Neural crest cell (in vitro differentiated cells): ENCODE measurements at regions not wholly inside any gene's neighbourhood (a gene's known extent, or its start where the extent isn't known, plus 50 kb on each side); places are given as distances from the start of the nearest gene placed in this dataset.

Experiments used
- DNase-seq: peaks from one replicate; pipeline ENCODE4 v3.0.0; 2021; ENCODE audit warnings: low read depth, mixed read lengths, low spot score
- H3K27ac Mint-ChIP-seq: one replicate; pipeline ENCODE4 v1.8.0; 2021; ENCODE audit warnings: mild to moderate bottlenecking, mixed read lengths; ENCODE audit not compliant: unreplicated experiment
- H3K27me3 Mint-ChIP-seq: 2 replicates; pipeline ENCODE4 v1.8.0; 2021; ENCODE audit warnings: low read depth, mild to moderate bottlenecking, mixed read lengths
- H3K36me3 Mint-ChIP-seq: 2 replicates; pipeline ENCODE4 v1.8.0; 2021; ENCODE audit warnings: low read depth, mild to moderate bottlenecking, mixed read lengths
- H3K4me1 Mint-ChIP-seq: 2 replicates; pipeline ENCODE4 v1.8.0; 2021; ENCODE audit warnings: mixed read lengths
- H3K4me3 Mint-ChIP-seq: one replicate; pipeline ENCODE4 v1.8.0; 2021; ENCODE audit warnings: mild to moderate bottlenecking, mixed read lengths
- H3K9me3 Mint-ChIP-seq: 2 replicates; pipeline ENCODE4 v1.8.0; 2021; ENCODE audit warnings: mixed read lengths
- TF ChIP-seq, protein P1 (sequence below): fragments of 200-600 bp; sonication (generic); conservative IDR thresholded peaks from 2 replicates; pipeline ENCODE4 v1.5.0; 2021; ENCODE audit warnings: antibody characterized with exemption, mild to moderate bottlenecking

DNA sequence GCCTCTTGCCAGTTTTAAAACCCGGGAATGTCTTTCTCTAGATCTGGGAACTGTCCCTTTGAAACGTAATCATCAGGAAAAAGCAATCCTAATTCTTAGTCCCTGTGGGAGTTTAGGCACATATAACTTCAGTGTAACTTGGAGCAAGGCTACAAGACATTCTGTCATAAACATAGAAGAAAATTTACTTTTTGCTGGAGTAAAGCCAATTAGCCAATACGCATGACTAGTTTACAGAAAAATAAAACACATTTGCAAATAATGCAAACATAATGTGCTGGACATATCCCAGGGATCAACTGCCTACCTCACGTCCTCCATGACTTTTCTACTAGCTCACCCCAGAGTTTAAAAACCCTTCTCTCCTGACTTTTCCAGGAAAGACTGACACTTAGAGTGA, 970.6 kb downstream of the MRPL39 start:
- Mint-ChIP-seq H3K27ac (no peak overlapping the region), H3K27me3 (no peaks in the 10 kb centered on the region), H3K4me3 (no peak overlapping the region), H3K36me3 (peaks cover 6% of the 10 kb centered on the region), H3K9me3 (peaks cover 23% of the 10 kb centered on the region), H3K4me1 (peaks cover 8% of the 10 kb centered on the region)
- TF ChIP-seq, protein P1, sequence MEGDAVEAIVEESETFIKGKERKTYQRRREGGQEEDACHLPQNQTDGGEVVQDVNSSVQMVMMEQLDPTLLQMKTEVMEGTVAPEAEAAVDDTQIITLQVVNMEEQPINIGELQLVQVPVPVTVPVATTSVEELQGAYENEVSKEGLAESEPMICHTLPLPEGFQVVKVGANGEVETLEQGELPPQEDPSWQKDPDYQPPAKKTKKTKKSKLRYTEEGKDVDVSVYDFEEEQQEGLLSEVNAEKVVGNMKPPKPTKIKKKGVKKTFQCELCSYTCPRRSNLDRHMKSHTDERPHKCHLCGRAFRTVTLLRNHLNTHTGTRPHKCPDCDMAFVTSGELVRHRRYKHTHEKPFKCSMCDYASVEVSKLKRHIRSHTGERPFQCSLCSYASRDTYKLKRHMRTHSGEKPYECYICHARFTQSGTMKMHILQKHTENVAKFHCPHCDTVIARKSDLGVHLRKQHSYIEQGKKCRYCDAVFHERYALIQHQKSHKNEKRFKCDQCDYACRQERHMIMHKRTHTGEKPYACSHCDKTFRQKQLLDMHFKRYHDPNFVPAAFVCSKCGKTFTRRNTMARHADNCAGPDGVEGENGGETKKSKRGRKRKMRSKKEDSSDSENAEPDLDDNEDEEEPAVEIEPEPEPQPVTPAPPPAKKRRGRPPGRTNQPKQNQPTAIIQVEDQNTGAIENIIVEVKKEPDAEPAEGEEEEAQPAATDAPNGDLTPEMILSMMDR: no peak
- DNase-seq: no peak

DNA sequence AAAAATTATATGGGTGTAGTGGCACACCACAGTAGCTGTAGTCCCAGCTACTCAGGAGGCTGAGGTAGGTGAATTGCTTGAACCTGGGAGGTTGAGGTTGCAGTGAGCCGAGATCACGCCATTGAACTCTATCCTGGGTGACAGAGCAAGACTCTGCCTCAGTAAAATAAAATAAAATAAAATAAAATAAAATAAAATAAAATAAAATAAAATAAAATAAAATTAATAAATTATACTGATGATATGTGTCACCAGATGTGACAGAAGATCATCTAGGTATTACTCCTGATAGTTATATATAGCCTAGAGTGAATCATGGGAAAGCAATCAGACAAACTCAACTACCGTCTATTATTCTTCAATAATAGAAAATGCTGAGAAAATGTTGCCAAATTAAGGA, 972.5 kb downstream of the MRPL39 start:
- Mint-ChIP-seq H3K27me3 (no peaks in the 10 kb centered on the region), H3K4me3 (no peak overlapping the region), H3K27ac (no peak overlapping the region), H3K36me3 (peaks cover 4% of the 10 kb centered on the region), H3K9me3 (peaks cover 15% of the 10 kb centered on the region), H3K4me1 (peaks cover 8% of the 10 kb centered on the region)
- no peak for DNase-seq
- TF ChIP-seq, protein P1: no peak

DNA sequence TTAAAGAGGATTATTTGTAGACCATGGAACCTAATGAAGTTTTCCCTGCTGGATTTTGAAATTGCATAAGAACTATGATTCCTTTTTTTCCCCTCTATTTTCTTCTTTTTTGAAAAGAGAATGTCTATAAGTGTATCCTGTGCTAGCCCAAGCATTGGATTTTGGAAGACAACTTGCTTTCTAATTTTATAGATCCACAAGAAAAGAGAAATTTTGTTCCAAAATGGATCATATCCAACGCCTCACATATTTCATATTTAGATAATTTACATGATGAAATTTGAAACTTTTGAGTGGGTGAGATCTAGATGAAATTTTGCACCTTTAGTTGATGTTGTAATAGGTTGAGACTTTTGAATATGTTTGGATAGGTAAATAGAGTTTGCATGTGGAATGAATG, 978.7 kb downstream of the MRPL39 start:
- TF ChIP-seq, protein P1: no peak
- no peak overlapping the region for H3K27ac Mint-ChIP-seq
- H3K9me3 Mint-ChIP-seq: peaks cover 10% of the 10 kb centered on the region
- no peaks in the 10 kb centered on the region for H3K27me3 Mint-ChIP-seq
- no peaks in the 10 kb centered on the region for H3K36me3 Mint-ChIP-seq
- DNase-seq: no peak
- no peak overlapping the region for H3K4me3 Mint-ChIP-seq
- H3K4me1 Mint-ChIP-seq: no peaks in the 10 kb centered on the region

DNA sequence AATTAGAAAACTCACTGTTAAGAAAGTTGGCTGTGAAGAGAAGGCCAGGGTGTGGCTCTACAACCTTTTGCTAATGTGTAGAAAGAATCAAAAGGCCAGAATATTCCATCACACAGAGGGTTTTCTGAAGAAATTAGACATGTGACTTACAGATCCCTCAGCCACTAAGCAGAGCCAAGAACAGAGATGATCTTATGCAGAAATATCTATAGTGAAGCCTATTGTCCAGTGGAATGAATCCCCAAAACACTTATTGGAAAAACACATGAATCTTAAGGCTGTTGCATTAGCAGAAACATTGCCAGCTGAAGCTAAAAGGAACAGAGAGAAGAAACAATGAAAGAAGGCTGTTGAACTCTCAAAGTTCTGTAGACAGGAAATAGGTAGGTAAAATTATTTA, 979.2 kb downstream of the MRPL39 start:
- Mint-ChIP-seq H3K27me3 (no peaks in the 10 kb centered on the region), H3K36me3 (no peaks in the 10 kb centered on the region), H3K27ac (no peak overlapping the region), H3K4me3 (no peak overlapping the region), H3K9me3 (peaks cover 10% of the 10 kb centered on the region), H3K4me1 (no peaks in the 10 kb centered on the region)
- TF ChIP-seq, protein P1: no peak
- DNase-seq: no peak

DNA sequence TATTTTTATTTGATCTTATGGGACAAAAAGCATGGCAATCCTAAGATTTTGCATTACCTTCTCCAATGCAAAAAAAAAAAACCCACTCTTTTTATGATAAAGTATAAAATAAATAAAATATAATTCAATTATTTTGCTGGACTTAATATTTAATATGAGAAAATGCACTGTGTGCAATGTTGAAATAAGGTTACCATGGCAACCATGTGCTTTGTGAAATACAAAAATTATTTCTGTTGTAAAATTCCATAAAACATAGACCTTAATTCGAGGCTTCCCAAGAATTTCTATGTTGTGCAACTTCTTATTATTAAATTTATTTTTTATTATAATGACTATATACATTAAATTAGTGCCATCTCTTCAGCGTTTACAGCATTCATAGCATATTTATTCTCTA, 989.5 kb downstream of the MRPL39 start:
- Mint-ChIP-seq H3K9me3 (peaks cover 9% of the 10 kb centered on the region), H3K27me3 (no peaks in the 10 kb centered on the region), H3K36me3 (no peaks in the 10 kb centered on the region), H3K4me3 (no peak overlapping the region), H3K4me1 (no peaks in the 10 kb centered on the region), H3K27ac (no peak overlapping the region)
- TF ChIP-seq, protein P1: no peak
- no peak for DNase-seq

DNA sequence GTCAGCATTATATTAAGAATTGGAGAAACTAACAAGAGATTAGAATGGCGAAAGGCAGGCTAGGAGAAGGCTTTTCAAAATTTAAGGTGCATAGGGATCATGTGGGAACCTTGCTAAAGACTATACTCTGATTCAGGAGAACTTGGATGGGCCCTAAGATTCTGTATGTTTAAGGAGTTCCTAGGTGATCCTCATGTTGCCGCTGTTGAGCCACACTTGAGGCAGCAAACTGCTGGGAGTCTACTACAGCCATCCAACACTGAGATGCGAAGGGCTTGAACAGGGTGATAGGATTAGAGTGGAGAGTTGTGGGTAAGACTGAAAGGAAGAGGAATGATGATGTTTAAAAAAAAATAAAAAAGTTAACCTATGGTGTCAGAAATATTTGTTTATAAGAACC, 1013.2 kb downstream of the MRPL39 start:
- Mint-ChIP-seq H3K4me1 (no peaks in the 10 kb centered on the region), H3K27ac (no peak overlapping the region), H3K27me3 (no peaks in the 10 kb centered on the region), H3K36me3 (peaks cover 5% of the 10 kb centered on the region), H3K4me3 (no peak overlapping the region), H3K9me3 (peaks cover 19% of the 10 kb centered on the region)
- DNase-seq: no peak
- TF ChIP-seq, protein P1: no peak
